Sciatic nerve (tissue), 2 donors: ENCODE measurements at regions not wholly inside any gene's neighbourhood (a gene's known extent, or its start where the extent isn't known, plus 50 kb on each side); places are given as distances from the start of the nearest gene placed in this dataset.

Source experiments
- ATAC-seq: fragments of 200-7000 bp; cut with Tn5 transposase; one replicate; pipeline ENCODE4 v1.9.1; 2020; ENCODE audit warnings: mild to moderate bottlenecking, moderate library complexity
- DNase-seq: peaks from one replicate; pipeline ENCODE4 v3.0.0-alpha.2; 2020; ENCODE audit warnings: low spot score
- intact Hi-C: fragments of 100-400 bp; cut with DNase I; formaldehyde crosslinking; loops from one replicate; pipeline ENCODE4 v1.14.2; 2022
- donor health status: DM: no; HTN: no; CAD: no.
- donor health status: DM: no; HTN: no; CAD: no.

GRCh38 chr2:163463411-163463810 lies 272.4 kb downstream of the FIGN start:
- intact Hi-C loops: no loop called here
- no peak for DNase-seq
- no peak for ATAC-seq

- intact Hi-C loops: no loop called here
- ATAC-seq (no peak), DNase-seq (no peak)
These were observed 272.8 kb downstream of the FIGN start for GRCh38 chr2:163462993-163463392.

GRCh38 chr2:163459986-163460385 lies 275.8 kb downstream of the FIGN start:
- ATAC-seq: no peak
- intact Hi-C loops: no loop called here
- no peak for DNase-seq

GRCh38 chr2:163456953-163457743 lies 278.7 kb downstream of the FIGN start:
- ATAC-seq: no peak
- intact Hi-C loops: no loop called here
- no peak for DNase-seq

GRCh38 chr2:163455815-163456214 lies 280.0 kb downstream of the FIGN start:
- intact Hi-C loops: no loop called here
- DNase-seq (no peak), ATAC-seq (no peak)

- no peak for ATAC-seq
- no peak for DNase-seq
- intact Hi-C loops: no loop called here
These were observed 281.9 kb downstream of the FIGN start for GRCh38 chr2:163453920-163454319.

- DNase-seq: no peak
- ATAC-seq: no peak
- intact Hi-C loops: no loop called here
These were observed 294.2 kb downstream of the FIGN start for GRCh38 chr2:163441603-163442002.

- no peak for ATAC-seq
These were observed 298.8 kb downstream of the FIGN start for GRCh38 chr2:163436963-163437362.

GRCh38 chr2:163428187-163428586 lies 307.6 kb downstream of the FIGN start:
- no peak for DNase-seq
- intact Hi-C loops: no loop called here
- no peak for ATAC-seq

More at GRCh38 chr2:163436963-163437362, 298.8 kb downstream of the FIGN start:
- no peak for DNase-seq
- intact Hi-C loops: no loop called here

- ATAC-seq: no peak
- DNase-seq: no peak
- intact Hi-C loops: no loop called here
These were observed 315.2 kb downstream of the FIGN start for GRCh38 chr2:163420604-163421003.

GRCh38 chr2:163419000-163419830 lies 316.6 kb downstream of the FIGN start:
- intact Hi-C loops: no loop called here
- ATAC-seq: no peak

GRCh38 chr2:163417596-163418337 lies 318.0 kb downstream of the FIGN start:
- ATAC-seq: no peak
- DNase-seq: no peak
- intact Hi-C loops: no loop called here

More at GRCh38 chr2:163419000-163419830, 316.6 kb downstream of the FIGN start:
- DNase-seq: no peak

- ATAC-seq (no peak), DNase-seq (no peak)
- intact Hi-C loops: no loop called here
These were observed 321.7 kb downstream of the FIGN start for GRCh38 chr2:163414121-163414520.

- intact Hi-C loops: no loop called here
- ATAC-seq: no peak
- no peak for DNase-seq
These were observed 328.5 kb downstream of the FIGN start for GRCh38 chr2:163407296-163407695.

GRCh38 chr2:163405298-163405697 lies 330.5 kb downstream of the FIGN start:
- intact Hi-C loops: no loop called here
- ATAC-seq (no peak), DNase-seq (no peak)

- no peak for ATAC-seq
- peak; percentile 54 for DNase-seq
- intact Hi-C loops: no loop called here
These were observed 334.3 kb downstream of the FIGN start for GRCh38 chr2:163401481-163401880.

- intact Hi-C loops: no loop called here
- DNase-seq (no peak), ATAC-seq (no peak)
These were observed 338.4 kb downstream of the FIGN start for GRCh38 chr2:163397451-163397850.

GRCh38 chr2:163395602-163396001 lies 340.2 kb downstream of the FIGN start:
- DNase-seq: no peak
- no peak for ATAC-seq
- intact Hi-C loops: no loop called here

GRCh38 chr2:163389838-163390237 lies 346.0 kb downstream of the FIGN start:
- no peak for DNase-seq
- intact Hi-C loops: no loop called here
- no peak for ATAC-seq

GRCh38 chr2:163375472-163375871 lies 360.3 kb downstream of the FIGN start:
- intact Hi-C loops: no loop called here
- no peak for DNase-seq
- no peak for ATAC-seq
